HG03521 (cell line): ENCODE measurements at regions not wholly inside any gene's neighbourhood (a gene's known extent, or its start where the extent isn't known, plus 50 kb on each side); places are given as distances from the start of the nearest gene placed in this dataset.

Experiments
- ATAC-seq: cut with Tn5 transposase; IDR thresholded peaks from one replicate; pipeline ENCODE4 v1.9.1; 2021; ENCODE audit warnings: mild to moderate bottlenecking, moderate library complexity; ENCODE audit not compliant: unreplicated experiment

GRCh38 chr12:126534495-126534894, 1469.3 kb downstream of the AACS start:
- ATAC-seq = no peak

- no peak for ATAC-seq
These were observed 1469.7 kb downstream of the AACS start for GRCh38 chr12:126534942-126535341.

DNA sequence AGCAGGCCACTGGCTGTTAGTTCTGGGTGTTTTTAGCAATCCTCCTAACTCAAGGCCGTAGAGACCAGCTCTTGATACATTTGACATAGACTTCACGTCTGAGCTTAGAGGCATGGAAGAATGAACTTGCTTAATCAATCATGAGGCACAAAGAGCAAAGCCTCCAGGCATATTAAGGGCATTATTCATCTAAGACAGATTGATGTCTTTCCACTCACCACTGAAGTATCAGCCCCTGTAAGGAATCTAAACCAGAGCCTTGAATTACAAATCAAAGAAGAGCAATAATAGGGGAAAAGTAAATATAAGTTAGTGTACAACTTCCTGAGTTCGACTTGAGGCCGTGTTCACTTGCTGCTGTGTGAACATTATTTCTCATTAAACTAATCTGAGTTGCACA, 1470.7 kb downstream of the AACS start:
- ATAC-seq = no peak

DNA sequence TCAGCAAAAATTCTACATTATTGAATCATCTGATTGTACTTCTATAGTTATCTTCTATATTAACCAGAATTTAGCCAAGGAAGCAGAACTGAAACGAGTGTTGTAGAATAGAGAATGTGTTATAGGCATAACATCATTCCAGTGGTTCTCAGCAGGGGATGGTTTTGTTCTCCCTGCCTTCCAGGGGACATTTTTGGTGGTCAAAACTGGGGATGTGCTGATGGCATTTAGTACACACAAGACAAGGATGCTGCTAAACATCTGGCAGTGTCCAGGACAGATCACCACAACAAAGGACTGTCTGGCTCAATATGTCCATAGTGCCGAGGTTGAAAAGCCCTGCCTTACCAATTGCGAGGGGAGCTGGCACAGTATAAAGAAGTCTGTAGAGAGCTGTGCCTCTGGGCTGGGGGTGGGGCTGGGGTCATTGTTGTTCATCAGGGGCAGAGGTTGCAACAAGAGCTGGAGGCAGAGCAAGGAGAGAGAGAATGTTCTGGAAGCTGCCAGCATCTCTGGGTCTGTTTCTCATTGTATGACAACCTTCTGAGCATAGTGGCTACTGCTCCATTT, 1472.8 kb downstream of the AACS start:
- no peak for ATAC-seq

DNA sequence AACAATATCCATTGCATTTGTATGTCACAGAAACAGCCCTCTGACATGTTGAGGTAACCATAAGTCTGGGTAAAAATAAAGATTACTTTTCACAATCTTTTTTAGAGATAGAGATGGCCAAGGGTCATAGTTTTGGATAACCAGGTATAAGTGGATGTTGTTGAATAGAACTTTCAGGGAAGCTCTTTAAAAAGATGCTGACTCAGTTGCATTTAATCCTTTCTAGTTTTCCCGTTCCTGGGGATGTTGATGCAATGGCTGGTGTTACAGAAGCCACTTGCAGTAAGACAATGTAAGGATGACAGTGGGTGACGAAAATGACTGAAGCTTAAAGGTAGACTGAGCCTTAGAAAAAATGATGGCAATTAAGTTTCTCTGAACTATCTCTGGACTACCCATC, 1473.7 kb downstream of the AACS start:
- ATAC-seq = no peak

DNA sequence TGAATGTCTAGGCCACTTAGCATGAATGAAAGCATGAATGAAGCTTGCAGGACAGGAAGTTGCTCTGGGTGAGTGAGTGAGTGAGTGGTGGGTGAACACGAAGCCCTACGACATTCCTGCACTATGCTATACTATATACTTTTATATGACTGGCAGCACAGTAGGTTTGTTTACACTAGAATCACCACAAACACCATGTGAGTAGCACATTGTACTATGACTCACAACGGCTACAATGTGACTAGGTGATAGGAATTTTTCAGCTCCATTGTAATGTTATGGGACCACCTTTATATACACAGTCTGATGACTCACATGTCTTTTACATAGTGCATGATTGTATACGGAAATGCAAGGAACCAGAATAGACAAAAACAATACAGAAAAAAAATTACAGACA, 1480.2 kb downstream of the AACS start:
- ATAC-seq = no peak

- no peak for ATAC-seq
These were observed 1482.7 kb downstream of the AACS start for GRCh38 chr12:126547905-126548304.

DNA sequence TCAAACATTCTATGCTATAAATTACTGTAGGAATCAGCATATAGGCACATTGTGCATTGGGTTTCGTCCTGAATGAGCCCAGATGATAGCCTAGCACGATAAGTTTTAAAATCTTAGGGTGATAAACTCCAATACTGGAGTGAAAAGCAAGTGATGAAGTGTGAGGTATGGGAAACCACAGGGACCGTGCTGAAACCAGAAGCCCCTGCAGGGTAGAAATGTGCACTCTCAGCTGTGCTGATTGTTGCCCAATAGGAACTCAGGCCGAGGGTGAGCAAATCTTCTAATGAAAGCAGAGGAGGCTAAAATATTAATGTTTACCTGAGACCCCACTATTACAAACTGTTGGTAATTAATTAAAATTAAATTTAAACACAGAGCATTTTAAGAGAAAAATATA, 1486.6 kb downstream of the AACS start:
- no peak for ATAC-seq

DNA sequence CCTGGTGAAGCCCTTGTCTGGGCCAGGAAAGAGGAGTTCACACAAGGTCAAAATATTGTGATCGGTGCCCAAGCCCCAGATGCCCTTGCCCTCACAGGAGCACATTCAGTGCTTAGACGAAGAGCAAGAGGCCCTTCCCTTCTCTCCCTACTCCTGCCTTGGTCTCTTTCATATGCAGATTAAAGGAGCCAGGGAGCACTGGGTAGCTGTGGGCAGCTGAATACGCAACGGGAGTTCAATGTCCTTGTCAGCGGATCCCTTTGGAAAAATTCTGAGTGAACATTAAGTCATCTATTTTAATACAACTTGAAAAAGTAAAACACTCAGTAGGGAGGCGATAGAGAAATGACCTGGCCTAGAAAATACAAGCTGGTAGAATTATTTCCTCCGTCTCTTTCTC, 1489.4 kb downstream of the AACS start:
- ATAC-seq = no peak

- ATAC-seq = no peak
These were observed 1492.4 kb downstream of the AACS start for GRCh38 chr12:126557659-126558058.

- no peak for ATAC-seq
These were observed 1493.0 kb downstream of the AACS start for GRCh38 chr12:126558219-126558618.

DNA sequence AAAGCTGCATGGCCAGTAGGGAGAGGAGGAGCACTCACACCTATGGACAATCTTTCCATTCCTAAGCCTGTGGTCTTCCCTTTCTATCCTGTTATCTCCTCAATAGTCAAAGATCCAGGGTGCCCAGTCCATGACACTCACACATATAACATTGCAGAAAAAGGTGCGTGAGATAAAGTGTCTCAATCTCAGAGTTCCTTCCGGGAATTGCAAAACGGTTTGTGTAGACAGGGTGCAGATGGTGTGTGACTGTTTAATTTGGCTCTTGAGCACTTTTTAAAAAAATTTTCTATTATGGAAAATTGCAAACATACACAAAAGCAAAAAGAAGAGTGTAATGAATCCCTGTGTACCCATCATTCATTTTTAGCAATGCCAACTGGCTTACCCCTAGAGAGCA, 1493.6 kb downstream of the AACS start:
- ATAC-seq = no peak

- ATAC-seq = no peak
These were observed 1501.8 kb downstream of the AACS start for GRCh38 chr12:126567016-126567415.

DNA sequence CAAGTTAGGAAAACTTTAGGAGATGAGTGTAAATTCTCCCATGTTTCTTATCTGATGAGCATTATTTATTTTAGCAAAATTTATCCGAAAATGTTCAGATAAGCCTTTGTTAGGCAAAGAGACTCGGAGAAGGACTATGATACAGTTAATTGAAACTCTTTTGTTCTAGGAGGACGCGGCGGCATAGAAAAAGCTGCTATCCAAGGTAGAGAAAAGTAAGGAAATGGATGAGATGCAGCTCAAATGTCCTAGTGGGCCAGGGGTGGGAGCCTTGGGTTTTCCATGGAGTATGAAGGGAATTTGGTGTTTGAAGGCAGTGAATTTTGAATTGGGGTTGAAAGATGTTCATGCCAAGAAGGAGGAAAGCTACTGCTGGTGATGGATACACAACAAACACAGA, 1504.5 kb downstream of the AACS start:
- no peak for ATAC-seq

GRCh38 chr12:126570566-126570965, 1505.3 kb downstream of the AACS start:
- ATAC-seq = no peak

DNA sequence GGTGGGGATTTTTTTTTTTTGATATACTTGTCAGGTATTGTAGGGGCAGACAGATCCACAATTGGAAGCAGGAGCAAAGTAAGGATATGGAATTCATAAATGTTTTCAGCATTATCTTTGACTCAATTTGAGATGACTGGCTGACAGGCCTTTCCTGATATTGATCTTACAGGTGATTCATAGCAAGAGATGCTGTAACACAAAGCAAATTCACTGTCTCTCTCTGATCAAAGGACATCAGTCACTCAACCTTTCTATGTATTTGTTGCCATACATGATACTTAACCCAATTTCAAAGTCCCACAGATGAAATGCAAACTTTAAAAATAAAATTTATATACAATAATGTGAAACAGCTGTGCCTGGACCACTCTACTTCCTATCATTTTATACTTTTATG, 1506.9 kb downstream of the AACS start:
- no peak for ATAC-seq

DNA sequence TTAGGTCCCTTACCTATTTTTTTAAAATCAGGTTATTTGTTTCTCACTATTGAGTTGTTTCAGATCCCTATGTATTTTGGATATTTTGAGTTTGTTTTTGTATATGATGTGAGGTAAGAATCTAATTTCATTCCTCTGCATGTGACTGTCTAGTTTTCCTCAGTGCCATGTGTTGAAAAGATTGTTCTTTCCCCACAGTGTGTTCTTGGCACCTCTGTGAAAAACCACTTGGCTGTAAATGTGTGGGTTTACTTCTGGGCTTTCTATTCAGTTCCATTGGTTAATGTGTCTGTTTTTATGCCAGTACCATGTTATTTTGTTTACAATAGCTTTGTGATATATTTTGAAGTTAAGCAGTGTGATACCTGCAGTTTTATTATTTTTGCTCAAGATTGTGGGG, 1516.4 kb downstream of the AACS start:
- no peak for ATAC-seq

DNA sequence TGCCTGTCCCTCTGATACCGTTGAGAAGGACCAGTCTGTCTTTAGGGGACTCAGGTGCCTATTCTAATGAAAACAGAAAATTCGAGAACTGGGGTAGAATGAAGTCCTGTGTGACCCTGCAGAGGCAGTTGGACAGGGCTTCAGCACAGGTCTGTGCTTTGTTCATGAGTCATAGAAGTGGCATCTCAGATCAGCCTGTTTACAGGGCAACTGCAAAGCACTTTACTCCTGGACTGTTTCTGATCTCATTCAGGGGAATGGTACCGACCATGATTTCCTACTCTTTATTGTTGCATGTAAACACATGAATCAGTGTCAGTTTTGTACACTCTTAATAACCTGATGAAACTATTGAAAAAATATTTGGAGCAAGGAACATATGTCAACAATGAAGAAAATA, 1517.0 kb downstream of the AACS start:
- ATAC-seq = no peak

DNA sequence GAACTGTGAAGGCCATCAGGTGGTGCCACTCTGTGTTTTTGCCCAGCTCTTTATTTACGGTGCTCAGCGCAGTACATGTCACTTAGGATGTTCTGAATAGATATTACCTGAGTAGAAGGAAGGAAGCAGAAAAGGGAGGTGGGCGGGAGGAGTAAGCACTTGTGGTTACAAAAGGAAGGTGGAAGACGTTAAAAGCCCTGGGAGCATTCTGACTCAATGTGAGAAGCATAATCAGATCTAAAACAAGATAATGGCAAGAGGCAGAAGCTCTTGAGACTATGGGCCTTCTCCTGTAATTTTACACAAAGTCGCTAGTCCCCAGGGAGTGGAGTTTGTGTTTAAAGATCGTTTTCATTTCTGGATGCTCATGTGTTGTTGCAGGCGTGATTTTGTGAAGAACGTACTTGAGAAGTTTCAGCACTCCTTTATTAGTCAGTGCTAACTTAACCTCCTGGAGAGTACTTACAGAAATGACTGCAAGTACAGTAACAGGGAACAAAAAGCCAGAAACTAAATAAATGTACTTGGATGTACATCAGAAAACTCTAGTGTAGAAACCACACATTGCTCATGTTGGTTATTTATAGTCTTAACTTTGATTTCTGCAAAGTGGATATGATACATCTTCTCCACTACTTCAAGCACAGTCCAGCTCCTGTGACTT, 1523.5 kb downstream of the AACS start:
- no peak for ATAC-seq

GRCh38 chr12:126591533-126591932, 1526.3 kb downstream of the AACS start:
- no peak for ATAC-seq

DNA sequence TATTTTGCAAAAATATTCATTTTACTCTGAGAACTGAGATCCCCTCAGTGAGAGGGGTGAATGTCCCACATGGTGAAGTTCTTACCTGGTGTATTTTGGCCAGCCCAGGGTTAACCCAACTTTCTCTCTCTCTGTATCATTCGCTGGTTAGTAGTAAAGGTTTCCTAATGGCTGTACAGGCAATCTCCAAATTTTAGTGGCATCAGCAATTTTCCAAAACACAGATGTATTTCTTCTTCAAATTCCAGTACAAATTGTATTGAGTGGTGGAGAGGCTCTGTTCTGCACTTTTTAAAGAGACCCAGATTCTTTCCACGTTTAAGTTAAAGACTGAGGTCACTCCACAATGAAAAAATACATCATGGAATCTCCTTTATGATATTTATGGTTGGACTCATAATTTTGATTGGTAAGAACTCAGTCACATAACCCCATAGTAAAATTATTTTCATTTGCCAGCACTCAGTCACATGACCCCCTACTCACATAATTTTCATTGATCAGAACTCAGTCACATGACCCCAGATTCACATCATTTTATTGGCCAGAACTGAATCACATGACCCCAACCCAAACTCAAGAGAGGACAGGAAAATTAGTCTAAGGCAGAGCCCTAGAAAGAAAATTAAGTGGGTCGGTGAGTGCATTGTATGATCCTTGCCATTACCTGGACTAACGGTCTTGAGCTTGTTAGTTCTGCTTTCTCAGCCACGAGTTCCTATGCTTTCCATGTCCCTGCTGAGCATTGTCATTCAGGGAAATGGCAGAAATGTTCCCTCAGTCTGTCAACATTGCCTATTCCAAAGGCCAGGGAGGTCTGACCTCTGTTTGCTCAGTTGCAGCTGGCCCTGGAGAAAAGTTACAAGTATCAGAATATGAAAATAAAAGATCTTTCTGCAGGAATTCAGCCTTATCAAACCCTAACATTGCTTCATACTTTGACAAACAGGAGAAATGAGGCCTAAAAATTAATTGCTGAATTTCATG, 1536.2 kb downstream of the AACS start:
- no peak for ATAC-seq

GRCh38 chr12:126602612-126603011, 1537.4 kb downstream of the AACS start:
- ATAC-seq = no peak
